A549 (cell line): ENCODE measurements at regions not wholly inside any gene's neighbourhood (a gene's known extent, or its start where the extent isn't known, plus 50 kb on each side); places are given as distances from the start of the nearest gene placed in this dataset.

Experiments used
- ATAC-seq, 2 experiments: fragments of 200-7000 bp in 1 of 2; fragments of >200 bp in 1 of 2; cut with Nextera tagmentation in 1 of 2; cut with Tn5 transposase in 1 of 2; 3 replicates each; pipeline versions ENCODE4 v1.8.0 to v1.9.1; 2018 to 2020; ENCODE audit warnings: mild to moderate bottlenecking in 1 of 2, moderate library complexity in 1 of 2
- CTCF ChIA-PET: fragments of 300-600 bp; sonication (Branson Sonifier 250); formaldehyde crosslinking; extraction: SDS; loops from one replicate; lab custom pipeline; 2021; ENCODE audit warnings: antibody characterized with exemption, inconsistent platforms; lab: Yijun Ruan, JAX
- POLR2A ChIA-PET: fragments of 350-600 bp; formaldehyde crosslinking; extraction: SDS; loops from one replicate; lab custom pipeline; 2021; ENCODE audit warnings: antibody characterized with exemption, inconsistent platforms; lab: Yijun Ruan, JAX
- DNase-seq, 2 experiments: peaks; one replicate each; pipeline versions ENCODE4 v3.0.0 to v3.0.0-alpha.2; 2011 to 2016; ENCODE audit warnings: low read depth in 1 of 2, low spot score in 1 of 2
- FAIRE-seq: peaks from 2 replicates; lab custom pipeline; 2011; peaks lifted over from hg19 to GRCh38; lab: Jason Lieb, UNC
- H3K27ac ChIP-seq, 2 experiments: fragments of >200 bp; sonication (Bioruptor Twin); formaldehyde crosslinking; 3 replicates each; pipeline ENCODE4 v1.5.1; 2016 to 2017
- H3K4me1 ChIP-seq: fragments of >200 bp; sonication (Bioruptor Twin); formaldehyde crosslinking; 3 replicates; pipeline ENCODE4 v1.6.1; 2016
- H3K4me2 ChIP-seq: fragments of >200 bp; sonication (Bioruptor Twin); formaldehyde crosslinking; 3 replicates; pipeline ENCODE4 v1.6.1; 2016
- H3K4me3 ChIP-seq: fragments of >200 bp; sonication (Bioruptor Twin); formaldehyde crosslinking; 3 replicates; pipeline ENCODE4 v1.5.1; 2016
- H3K9me3 ChIP-seq: fragments of >200 bp; sonication (Bioruptor Twin); formaldehyde crosslinking; 3 replicates; pipeline ENCODE4 v1.6.1; 2016
- BHLHE40 ChIP-seq: IDR thresholded peaks from 2 replicates; pipeline ENCODE4 v1.6.1; 2012; ENCODE audit warnings: low read depth, low read length, inconsistent platforms
- CEBPB ChIP-seq, 2 experiments: fragments of >200 bp in 1 of 2; sonication (Bioruptor Twin) in 1 of 2; formaldehyde crosslinking in 1 of 2; IDR thresholded peaks; 2 replicates each; pipeline ENCODE4 v1.6.1; 2012 to 2016
- EHF ChIP-seq: fragments of 250-450 bp; sonication (Bioruptor Pico); IDR thresholded peaks from 2 replicates; pipeline ENCODE4 v1.5.0; 2020; ENCODE audit warnings: mild to moderate bottlenecking
- EHMT2 ChIP-seq: fragments of 200-600 bp; sonication (generic); IDR thresholded peaks from 2 replicates; pipeline ENCODE4 v1.6.1; 2016; ENCODE audit warnings: antibody characterized with exemption, low read depth, mild to moderate bottlenecking, moderate library complexity
- EP300 ChIP-seq, 2 experiments: fragments of >200 bp; sonication (Bioruptor Twin); formaldehyde crosslinking; IDR thresholded peaks; 2 replicates in 1 of 2; 3 replicates in 1 of 2; pipeline ENCODE4 v1.6.1; 2016 to 2017
- ESRRA ChIP-seq: fragments of 150-350 bp; IDR thresholded peaks from 2 replicates; pipeline ENCODE4 v1.6.1; 2014; ENCODE audit warnings: mild to moderate bottlenecking, low read length, borderline replicate concordance
- FOSB ChIP-seq: fragments of 250-450 bp; sonication (Bioruptor Pico); IDR thresholded peaks from 2 replicates; pipeline ENCODE4 v1.5.0; 2020; ENCODE audit warnings: mild to moderate bottlenecking, moderate library complexity
- GATA3 ChIP-seq: IDR thresholded peaks from 2 replicates; pipeline ENCODE4 v1.6.1; 2012; ENCODE audit warnings: borderline replicate concordance
- HDAC2 ChIP-seq: fragments of 200-600 bp; sonication (generic); IDR thresholded peaks from 2 replicates; pipeline ENCODE4 v1.6.1; 2016
- HMGXB4 ChIP-seq: fragments of 250-450 bp; sonication (Bioruptor Pico); IDR thresholded peaks from 2 replicates; pipeline ENCODE4 v1.5.0; 2021; ENCODE audit warnings: mild to moderate bottlenecking, moderate library complexity, borderline replicate concordance
- HOXB13 ChIP-seq: fragments of 250-450 bp; sonication (Bioruptor Pico); IDR thresholded peaks from 2 replicates; pipeline ENCODE4 v1.5.0; 2020; ENCODE audit warnings: low read depth, mild to moderate bottlenecking, moderate library complexity
- HOXB5 ChIP-seq: fragments of 250-450 bp; sonication (Bioruptor Pico); IDR thresholded peaks from 2 replicates; pipeline ENCODE4 v1.5.0; 2020; ENCODE audit warnings: mild to moderate bottlenecking, moderate library complexity
- KDM1A ChIP-seq: fragments of 200-600 bp; sonication (generic); IDR thresholded peaks from 2 replicates; pipeline ENCODE4 v1.6.1; 2016; ENCODE audit warnings: low read depth, mild to moderate bottlenecking
- KDM5A ChIP-seq: fragments of 200-600 bp; sonication (generic); IDR thresholded peaks from 2 replicates; pipeline ENCODE4 v1.6.1; 2016; ENCODE audit warnings: antibody characterized with exemption, mild to moderate bottlenecking
- MAFK ChIP-seq: fragments of 450-650 bp; IDR thresholded peaks from 2 replicates; pipeline ENCODE4 v1.6.1; 2014; ENCODE audit not compliant: partially characterized antibody
- MAX ChIP-seq: IDR thresholded peaks from 2 replicates; pipeline ENCODE4 v1.6.1; 2012
- MAZ ChIP-seq: fragments of 150-350 bp; IDR thresholded peaks from 2 replicates; pipeline ENCODE4 v1.6.1; 2014; ENCODE audit warnings: antibody characterized with exemption, low read depth, low read length, borderline replicate concordance
- MYC ChIP-seq: IDR thresholded peaks from 2 replicates; pipeline ENCODE4 v1.6.1; 2012; ENCODE audit warnings: mild to moderate bottlenecking, inconsistent platforms, low read length, improper control_type of control experiment, borderline replicate concordance
- NFE2L2 ChIP-seq: fragments of 150-350 bp; conservative IDR thresholded peaks from 2 replicates; pipeline ENCODE4 v1.6.1; 2014; ENCODE audit warnings: low read length
- NR3C1 ChIP-seq: fragments of >200 bp; sonication (Bioruptor Twin); formaldehyde crosslinking; IDR thresholded peaks from 3 replicates; pipeline ENCODE4 v1.6.1; 2017
- RAD21 ChIP-seq, 2 experiments: fragments of >200 bp in 1 of 2; sonication (Bioruptor Twin) in 1 of 2; formaldehyde crosslinking in 1 of 2; IDR thresholded peaks in 1 of 2; conservative IDR thresholded peaks in 1 of 2; 2 replicates in 1 of 2; 3 replicates in 1 of 2; pipeline ENCODE4 v1.6.1; 2012 to 2018; ENCODE audit warnings: inconsistent platforms in 1 of 2
- SMC3 ChIP-seq: fragments of >200 bp; sonication (Bioruptor Twin); formaldehyde crosslinking; IDR thresholded peaks from 3 replicates; pipeline ENCODE4 v1.6.1; 2018; ENCODE audit warnings: inconsistent platforms
- TFCP2L1 ChIP-seq: fragments of 250-450 bp; sonication (Bioruptor Pico); IDR thresholded peaks from 2 replicates; pipeline ENCODE4 v1.5.0; 2021; ENCODE audit warnings: mild to moderate bottlenecking
- TP53 ChIP-seq: fragments of 250-450 bp; sonication (Bioruptor Pico); IDR thresholded peaks from 2 replicates; pipeline ENCODE4 v1.5.0; 2021; ENCODE audit warnings: mild to moderate bottlenecking, moderate library complexity
- ZC3H11A ChIP-seq: fragments of 450-650 bp; IDR thresholded peaks from 2 replicates; pipeline ENCODE4 v1.6.1; 2014; ENCODE audit warnings: antibody characterized with exemption, mild to moderate bottlenecking
- WGBS: methylation state at CpG from one replicate; pipeline ENCODE4 v1.1.6; 2017; ENCODE audit errors: missing lambda C conversion rate; 5-methylcytosine and 5-hydroxymethylcytosine counted together
- TF ChIP-seq, protein P1 (sequence below): fragments of 150-350 bp; IDR thresholded peaks from 2 replicates; pipeline ENCODE4 v1.6.1; 2014; ENCODE audit warnings: low read depth, mild to moderate bottlenecking, low read length
- TF ChIP-seq, protein P2 (sequence below): fragments of >200 bp; sonication (Bioruptor Twin); formaldehyde crosslinking; IDR thresholded peaks from 3 replicates; pipeline ENCODE4 v1.5.1; 2016

- POLR2A ChIA-PET, result no interaction called here
- no peak overlapping the region for H3K27ac ChIP-seq
- WGBS, result 63% methylated on average over 3 of the region's 3 CpGs
- no peak for TF ChIP-seq MAX
- TF ChIP-seq NFE2L2, result no peak
- no peak for FAIRE-seq
- DNase-seq, result no peak
- ATAC-seq, result no peak
- H3K4me2 ChIP-seq, result no peak overlapping the region
- H3K4me1 ChIP-seq, result peaks cover 12% of the 10 kb centered on the region
- H3K9me3 ChIP-seq, result 0 out of 3 replicates have a peak, but pooled peaks cover 2% of the 10 kb centered on the region
- CTCF ChIA-PET, result interaction anchor here (1.2 kb wide), 1 partner anchor 13 kb away, joined by 3 read pairs; no protein-coding TSS in a partner anchor
- no peak overlapping the region for H3K4me3 ChIP-seq
Observed at GRCh38 chr2:217060951-217061547, 201.2 kb upstream of the TNP1 start.

GRCh38 chr2:217060516-217060915, 200.7 kb upstream of the TNP1 start:
- Histone ChIP-seq H3K4me2 (no peak overlapping the region), H3K9me3 (0 out of 3 replicates have a peak, but pooled peaks cover 2% of the 10 kb centered on the region), H3K27ac (no peak overlapping the region), H3K4me3 (no peak overlapping the region), H3K4me1 (peaks cover 8% of the 10 kb centered on the region)
- CTCF ChIA-PET, result interaction anchor here (1.2 kb wide), 1 partner anchor 13 kb away, joined by 3 read pairs; no protein-coding TSS in a partner anchor
- no peak for ATAC-seq
- POLR2A ChIA-PET, result no interaction called here
- no peak for FAIRE-seq
- TF ChIP-seq HMGXB4 (CRISPR knock-in tag) (no peak), NR3C1 (no peak), KDM1A (no peak), FOSB (CRISPR knock-in tag) (no peak), EHMT2 (no peak), MAX (no peak), RAD21 (conservative IDR thresholded peaks at IDR 0.05 in 1 of 2, IDR thresholded peaks at IDR 0.05 in 1 of 2) (no peak), MAZ (no peak), MYC (no peak), CEBPB (IDR thresholded peaks at IDR 0.05) (no peak), HOXB13 (CRISPR knock-in tag) (no peak), ESRRA (no peak)
- no peak for DNase-seq
- 71% methylated on average over 2 of the region's 2 CpGs for WGBS

DNA sequence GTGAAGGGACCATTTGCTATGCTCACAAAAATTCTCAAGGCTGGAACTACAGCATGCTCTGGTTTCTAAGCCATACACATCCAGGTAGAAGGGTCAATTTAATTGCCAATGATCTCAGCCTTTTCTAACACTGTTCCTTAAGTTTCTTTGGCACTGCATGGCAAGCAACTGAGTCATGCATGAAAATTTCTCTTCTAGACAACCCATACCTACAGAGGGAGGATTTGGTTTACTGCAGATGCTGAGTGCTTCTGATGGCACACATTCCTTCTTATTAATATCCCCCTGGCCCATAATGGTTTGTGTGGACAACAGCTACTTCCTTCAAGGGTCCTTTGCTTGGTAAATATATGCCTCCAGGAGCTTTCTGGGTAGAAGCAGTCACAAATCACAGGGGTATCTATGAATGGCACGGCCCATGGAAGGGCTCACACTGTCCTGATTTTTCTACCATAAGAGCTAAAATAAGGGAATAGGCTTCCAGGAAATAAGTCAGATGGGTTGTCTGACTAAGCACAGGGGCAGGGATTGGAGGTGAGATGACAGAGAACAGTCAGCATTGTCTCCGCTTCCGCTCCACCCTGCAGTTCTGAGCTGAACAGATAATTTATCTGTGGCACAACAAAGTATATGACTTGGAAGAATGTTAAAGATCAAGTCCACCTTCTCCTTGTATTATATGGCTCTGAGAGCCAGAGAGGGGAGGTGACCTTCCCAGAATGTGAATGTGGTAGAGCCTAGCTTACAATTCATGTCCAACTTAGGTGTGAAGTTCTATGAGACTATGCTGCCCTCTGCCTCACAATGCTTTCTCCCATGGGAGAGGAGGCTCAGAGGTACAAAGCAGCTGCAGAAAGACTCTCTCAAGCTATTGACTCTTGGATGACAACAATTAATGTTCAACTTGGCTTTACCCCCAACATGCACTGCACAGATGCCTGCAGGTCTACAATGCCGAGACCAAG, 199.2 kb upstream of the TNP1 start:
- H3K9me3 ChIP-seq, result no peaks in the 10 kb centered on the region
- CTCF ChIA-PET, result no interaction called here
- no peak for TF ChIP-seq TFCP2L1
- TF ChIP-seq KDM5A, result no peak
- no peak for TF ChIP-seq CEBPB (IDR thresholded peaks at IDR 0.05)
- TF ChIP-seq BHLHE40, result no peak
- TF ChIP-seq TP53 (CRISPR knock-in tag), result no peak
- TF ChIP-seq, protein P1, sequence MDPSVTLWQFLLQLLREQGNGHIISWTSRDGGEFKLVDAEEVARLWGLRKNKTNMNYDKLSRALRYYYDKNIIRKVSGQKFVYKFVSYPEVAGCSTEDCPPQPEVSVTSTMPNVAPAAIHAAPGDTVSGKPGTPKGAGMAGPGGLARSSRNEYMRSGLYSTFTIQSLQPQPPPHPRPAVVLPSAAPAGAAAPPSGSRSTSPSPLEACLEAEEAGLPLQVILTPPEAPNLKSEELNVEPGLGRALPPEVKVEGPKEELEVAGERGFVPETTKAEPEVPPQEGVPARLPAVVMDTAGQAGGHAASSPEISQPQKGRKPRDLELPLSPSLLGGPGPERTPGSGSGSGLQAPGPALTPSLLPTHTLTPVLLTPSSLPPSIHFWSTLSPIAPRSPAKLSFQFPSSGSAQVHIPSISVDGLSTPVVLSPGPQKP, result no peak
- TF ChIP-seq MAFK, result no peak
- TF ChIP-seq EP300 (IDR thresholded peaks at IDR 0.05), result no peak
- TF ChIP-seq HOXB5 (CRISPR knock-in tag), result no peak
- TF ChIP-seq GATA3, result no peak
- TF ChIP-seq ZC3H11A, result no peak
- TF ChIP-seq RAD21 (conservative IDR thresholded peaks at IDR 0.05 in 1 of 2, IDR thresholded peaks at IDR 0.05 in 1 of 2), result no peak
- no peak for TF ChIP-seq SMC3
- TF ChIP-seq MAX, result no peak
- TF ChIP-seq EHF (CRISPR knock-in tag), result no peak
- TF ChIP-seq HDAC2, result no peak
- TF ChIP-seq KDM1A, result no peak
- TF ChIP-seq, protein P2, sequence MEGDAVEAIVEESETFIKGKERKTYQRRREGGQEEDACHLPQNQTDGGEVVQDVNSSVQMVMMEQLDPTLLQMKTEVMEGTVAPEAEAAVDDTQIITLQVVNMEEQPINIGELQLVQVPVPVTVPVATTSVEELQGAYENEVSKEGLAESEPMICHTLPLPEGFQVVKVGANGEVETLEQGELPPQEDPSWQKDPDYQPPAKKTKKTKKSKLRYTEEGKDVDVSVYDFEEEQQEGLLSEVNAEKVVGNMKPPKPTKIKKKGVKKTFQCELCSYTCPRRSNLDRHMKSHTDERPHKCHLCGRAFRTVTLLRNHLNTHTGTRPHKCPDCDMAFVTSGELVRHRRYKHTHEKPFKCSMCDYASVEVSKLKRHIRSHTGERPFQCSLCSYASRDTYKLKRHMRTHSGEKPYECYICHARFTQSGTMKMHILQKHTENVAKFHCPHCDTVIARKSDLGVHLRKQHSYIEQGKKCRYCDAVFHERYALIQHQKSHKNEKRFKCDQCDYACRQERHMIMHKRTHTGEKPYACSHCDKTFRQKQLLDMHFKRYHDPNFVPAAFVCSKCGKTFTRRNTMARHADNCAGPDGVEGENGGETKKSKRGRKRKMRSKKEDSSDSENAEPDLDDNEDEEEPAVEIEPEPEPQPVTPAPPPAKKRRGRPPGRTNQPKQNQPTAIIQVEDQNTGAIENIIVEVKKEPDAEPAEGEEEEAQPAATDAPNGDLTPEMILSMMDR, result no peak

More for the DNA sequence above, 199.2 kb upstream of the TNP1 start:
- Histone ChIP-seq H3K4me2 (no peak overlapping the region), H3K4me1 (no peaks in the 10 kb centered on the region), H3K27ac (no peak overlapping the region), H3K4me3 (no peak overlapping the region)
- 89% methylated on average over 4 of the region's 4 CpGs for WGBS
- FAIRE-seq (no peak), ATAC-seq (peak in 1 of 2 experiments; percentile 38; a peak in 1 of 6 replicates), DNase-seq (no peak)
- POLR2A ChIA-PET, result no interaction called here
